GM12878 (cell line): ENCODE measurements at regions not wholly inside any gene's neighbourhood (a gene's known extent, or its start where the extent isn't known, plus 50 kb on each side); places are given as distances from the start of the nearest gene placed in this dataset.

Experiments used
- ATAC-seq: fragments of 200-7000 bp; cut with Tn5 transposase; 3 replicates; pipeline ENCODE4 v1.9.1; 2020; ENCODE audit warnings: mild to moderate bottlenecking, moderate library complexity
- BruUV-seq: library from RNA; stranded (reverse); fragments of 400-500 nt; replicated peaks from 2 replicates; lab custom pipeline; 2021; lab: Mats Ljungman, UMichigan
- CTCF ChIA-PET: fragments of 300-600 bp; sonication (Branson Sonifier 250); formaldehyde crosslinking; extraction: SDS; loops from one replicate; lab custom pipeline; 2021; ENCODE audit warnings: inconsistent platforms; lab: Yijun Ruan, JAX
- POLR2A ChIA-PET: fragments of 350-600 bp; formaldehyde crosslinking; extraction: SDS; loops from one replicate; lab custom pipeline; 2021; ENCODE audit warnings: inconsistent platforms; lab: Charles Lee
- RAD21 ChIA-PET: fragments of 300-600 bp; sonication (Branson Sonifier 250); formaldehyde crosslinking; loops from one replicate; lab custom pipeline; 2023; ENCODE audit warnings: antibody characterized with exemption; ENCODE audit not compliant: unreplicated experiment; lab: Charles Lee
- SMC1A ChIA-PET: fragments of 300-600 bp; sonication (Branson Sonifier 250); formaldehyde crosslinking; loops from one replicate; lab custom pipeline; 2023; ENCODE audit not compliant: unreplicated experiment, uncharacterized antibody; lab: Charles Lee
- DNase-seq: peaks from one replicate; pipeline ENCODE4 v3.0.0-alpha.2; 2011; ENCODE audit warnings: low read depth, low spot score
- FAIRE-seq: peaks from 3 replicates; lab custom pipeline; 2011; peaks lifted over from hg19 to GRCh38; lab: Jason Lieb, UNC
- H2AFZ ChIP-seq: 2 replicates; pipeline ENCODE4 v1.6.0; 2011; ENCODE audit warnings: low read depth, low read length, control low read depth; ENCODE audit not compliant: control insufficient read depth
- H3K27ac ChIP-seq: 2 replicates; pipeline ENCODE4 v1.5.1; 2011; ENCODE audit warnings: control low read depth; ENCODE audit not compliant: control insufficient read depth, insufficient read depth
- H3K27me3 ChIP-seq, 2 experiments: replicated peaks in 1 of 2; 2 replicates each; pipeline versions ENCODE4 v1.6.0 to v1.6.1; 2011; ENCODE audit warnings: low read length in 1 of 2; ENCODE audit not compliant: control insufficient read depth in 2 of 2, insufficient read depth in 2 of 2
- H3K36me3 ChIP-seq, 2 experiments: 2 replicates each; pipeline ENCODE4 v1.5.1; 2011; ENCODE audit warnings: low read length in 1 of 2; ENCODE audit not compliant: control insufficient read depth in 2 of 2, insufficient read depth in 2 of 2
- H3K4me1 ChIP-seq: 2 replicates; pipeline ENCODE4 v1.6.1; 2011; ENCODE audit warnings: mild to moderate bottlenecking, low read length, moderate library complexity, mixed read lengths; ENCODE audit not compliant: control insufficient read depth, insufficient read depth
- H3K4me2 ChIP-seq: 2 replicates; pipeline ENCODE4 v1.6.0; 2011; ENCODE audit warnings: control low read depth; ENCODE audit not compliant: control insufficient read depth, insufficient read depth
- H3K4me3 ChIP-seq: fragments of 200-600 bp; sonication (generic); 2 replicates; pipeline ENCODE4 v1.5.1; 2016
- H3K79me2 ChIP-seq: 2 replicates; pipeline ENCODE4 v1.6.0; 2011; ENCODE audit warnings: low read length; ENCODE audit not compliant: control insufficient read depth, insufficient read depth
- H3K9ac ChIP-seq: 2 replicates; pipeline ENCODE4 v1.8.0; 2011; ENCODE audit warnings: low read length, control low read depth, mixed read lengths; ENCODE audit not compliant: control insufficient read depth, insufficient read depth
- H3K9me3 ChIP-seq: replicated peaks from 3 replicates; pipeline ENCODE4 v1.5.1; 2011; ENCODE audit warnings: mild to moderate bottlenecking, low read length; ENCODE audit not compliant: control insufficient read depth, insufficient read depth
- H4K20me1 ChIP-seq: 2 replicates; pipeline ENCODE4 v1.6.0; 2011; ENCODE audit not compliant: control insufficient read depth, insufficient read depth
- FOS ChIP-seq: IDR thresholded peaks from 3 replicates; pipeline ENCODE4 v1.6.1; 2011; ENCODE audit warnings: borderline replicate concordance; ENCODE audit not compliant: insufficient read length; ENCODE audit errors: extremely low read depth
- NR2C2 ChIP-seq: IDR thresholded peaks from 2 replicates; pipeline ENCODE4 v1.6.1; 2011; ENCODE audit warnings: borderline replicate concordance, low read depth; ENCODE audit not compliant: control insufficient read depth, insufficient read length
- PML ChIP-seq: IDR thresholded peaks from 2 replicates; pipeline ENCODE4 v1.6.1; 2012; ENCODE audit warnings: low read length, inconsistent platforms
- RAD21 ChIP-seq: IDR thresholded peaks from 2 replicates; pipeline ENCODE4 v1.6.1; 2011; ENCODE audit warnings: mild to moderate bottlenecking, low read depth, low read length, moderate library complexity; ENCODE audit not compliant: insufficient read depth
- WGBS: methylation state at CpG from one replicate; pipeline ENCODE4 v1.1.6; 2016; ENCODE audit warnings: low lambda C conversion rate; ENCODE audit not compliant: insufficient replicate concordance, insufficient coverage; ENCODE audit errors: missing lambda C conversion rate; 5-methylcytosine and 5-hydroxymethylcytosine counted together
- in situ Hi-C: fragments of 300-500 bp; cut with MboI; formaldehyde crosslinking; loops from 9 replicates; pipeline ENCODE4 v1.14.3; 2018; ENCODE audit warnings: mixed read lengths
- intact Hi-C: fragments of 100-400 bp; cut with micrococcal nuclease; formaldehyde crosslinking; loops from one replicate; pipeline ENCODE4 v1.14.2; 2022; ENCODE audit not compliant: unreplicated experiment
- TF ChIP-seq, protein P1 (sequence below): fragments of 450-650 bp; IDR thresholded peaks from 2 replicates; pipeline ENCODE4 v1.6.1; 2016; ENCODE audit warnings: mild to moderate bottlenecking, moderate library complexity, borderline replicate concordance
- TF ChIP-seq, protein P2 (sequence below): fragments of 450-650 bp; formaldehyde crosslinking; IDR thresholded peaks from 2 replicates; pipeline ENCODE4 v1.5.0; 2022; ENCODE audit warnings: mild to moderate bottlenecking, missing genetic modification characterization
- TF ChIP-seq, protein P3 (sequence below): IDR thresholded peaks from 2 replicates; pipeline ENCODE4 v1.6.1; 2012; ENCODE audit warnings: low read length, inconsistent platforms
- TF ChIP-seq, protein P4 (sequence below): fragments of 450-650 bp; IDR thresholded peaks from 2 replicates; pipeline ENCODE4 v1.6.1; 2017; ENCODE audit warnings: mild to moderate bottlenecking, low read depth, inconsistent platforms; ENCODE audit not compliant: poor library complexity, severe bottlenecking

DNA sequence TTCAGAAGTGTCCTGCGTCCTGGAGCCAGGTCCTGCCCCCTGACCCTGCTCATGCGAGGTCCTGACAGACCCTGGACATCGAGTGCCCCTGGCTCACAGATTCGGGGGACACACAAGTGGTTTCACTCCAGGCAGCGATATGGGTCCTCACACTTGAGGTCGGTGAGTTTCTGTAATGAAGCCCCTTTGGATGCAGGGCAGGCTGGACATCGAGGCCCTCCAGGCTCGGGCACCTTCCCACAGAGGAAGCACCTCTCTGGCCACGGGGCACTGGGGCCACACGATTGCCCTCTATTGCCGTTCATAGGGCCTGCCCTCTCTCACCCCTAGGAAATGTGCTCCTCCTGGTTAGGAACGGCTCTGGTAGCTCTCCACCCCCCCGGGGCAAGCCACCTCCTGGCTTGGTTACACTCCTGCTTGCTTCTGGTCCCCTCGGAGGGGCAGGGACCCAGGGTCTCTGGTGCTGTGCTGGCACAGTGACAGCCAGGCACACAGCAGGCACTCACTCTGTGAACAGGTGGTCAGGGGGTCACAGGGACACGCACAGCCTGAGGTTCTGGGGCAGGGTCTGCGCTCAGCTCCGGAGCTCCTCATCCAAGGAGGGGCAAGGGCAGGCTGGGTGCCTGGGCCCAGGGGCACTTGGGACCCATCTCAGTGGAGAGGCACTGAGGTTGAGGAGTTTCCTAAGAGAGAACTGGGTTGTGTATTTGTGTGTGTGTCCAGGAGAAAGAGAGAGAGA lies 907.7 kb downstream of the BRD1 start (continued):
- TF ChIP-seq FOS: no peak

DNA sequence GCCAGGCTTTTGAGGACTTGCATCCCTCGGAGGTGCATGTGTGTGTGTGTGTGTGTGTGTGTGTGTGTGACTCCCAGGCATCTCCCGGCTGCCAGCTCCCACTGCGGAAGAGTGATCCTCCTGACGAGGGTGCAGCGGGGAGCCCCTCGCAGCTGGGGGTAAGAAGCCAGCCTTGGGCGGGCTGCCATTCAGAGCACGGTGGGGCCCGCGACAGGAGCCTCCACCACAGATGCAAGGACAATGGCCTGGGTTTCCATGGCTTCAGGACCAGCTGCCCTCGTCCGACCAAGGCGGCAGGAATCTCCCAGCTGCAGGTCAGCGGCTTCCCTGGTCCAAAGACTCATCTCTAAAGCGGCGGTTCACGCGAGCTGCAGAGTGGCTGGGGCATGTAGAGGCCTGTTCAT lies 908.5 kb downstream of the BRD1 start:
- FAIRE-seq: no peak
- TF ChIP-seq, protein P1, sequence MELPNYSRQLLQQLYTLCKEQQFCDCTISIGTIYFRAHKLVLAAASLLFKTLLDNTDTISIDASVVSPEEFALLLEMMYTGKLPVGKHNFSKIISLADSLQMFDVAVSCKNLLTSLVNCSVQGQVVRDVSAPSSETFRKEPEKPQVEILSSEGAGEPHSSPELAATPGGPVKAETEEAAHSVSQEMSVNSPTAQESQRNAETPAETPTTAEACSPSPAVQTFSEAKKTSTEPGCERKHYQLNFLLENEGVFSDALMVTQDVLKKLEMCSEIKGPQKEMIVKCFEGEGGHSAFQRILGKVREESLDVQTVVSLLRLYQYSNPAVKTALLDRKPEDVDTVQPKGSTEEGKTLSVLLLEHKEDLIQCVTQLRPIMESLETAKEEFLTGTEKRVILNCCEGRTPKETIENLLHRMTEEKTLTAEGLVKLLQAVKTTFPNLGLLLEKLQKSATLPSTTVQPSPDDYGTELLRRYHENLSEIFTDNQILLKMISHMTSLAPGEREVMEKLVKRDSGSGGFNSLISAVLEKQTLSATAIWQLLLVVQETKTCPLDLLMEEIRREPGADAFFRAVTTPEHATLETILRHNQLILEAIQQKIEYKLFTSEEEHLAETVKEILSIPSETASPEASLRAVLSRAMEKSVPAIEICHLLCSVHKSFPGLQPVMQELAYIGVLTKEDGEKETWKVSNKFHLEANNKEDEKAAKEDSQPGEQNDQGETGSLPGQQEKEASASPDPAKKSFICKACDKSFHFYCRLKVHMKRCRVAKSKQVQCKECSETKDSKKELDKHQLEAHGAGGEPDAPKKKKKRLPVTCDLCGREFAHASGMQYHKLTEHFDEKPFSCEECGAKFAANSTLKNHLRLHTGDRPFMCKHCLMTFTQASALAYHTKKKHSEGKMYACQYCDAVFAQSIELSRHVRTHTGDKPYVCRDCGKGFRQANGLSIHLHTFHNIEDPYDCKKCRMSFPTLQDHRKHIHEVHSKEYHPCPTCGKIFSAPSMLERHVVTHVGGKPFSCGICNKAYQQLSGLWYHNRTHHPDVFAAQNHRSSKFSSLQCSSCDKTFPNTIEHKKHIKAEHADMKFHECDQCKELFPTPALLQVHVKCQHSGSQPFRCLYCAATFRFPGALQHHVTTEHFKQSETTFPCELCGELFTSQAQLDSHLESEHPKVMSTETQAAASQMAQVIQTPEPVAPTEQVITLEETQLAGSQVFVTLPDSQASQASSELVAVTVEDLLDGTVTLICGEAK: no peak
- TF ChIP-seq NR2C2 (no peak), RAD21 (no peak), PML (no peak)
- TF ChIP-seq, protein P2, sequence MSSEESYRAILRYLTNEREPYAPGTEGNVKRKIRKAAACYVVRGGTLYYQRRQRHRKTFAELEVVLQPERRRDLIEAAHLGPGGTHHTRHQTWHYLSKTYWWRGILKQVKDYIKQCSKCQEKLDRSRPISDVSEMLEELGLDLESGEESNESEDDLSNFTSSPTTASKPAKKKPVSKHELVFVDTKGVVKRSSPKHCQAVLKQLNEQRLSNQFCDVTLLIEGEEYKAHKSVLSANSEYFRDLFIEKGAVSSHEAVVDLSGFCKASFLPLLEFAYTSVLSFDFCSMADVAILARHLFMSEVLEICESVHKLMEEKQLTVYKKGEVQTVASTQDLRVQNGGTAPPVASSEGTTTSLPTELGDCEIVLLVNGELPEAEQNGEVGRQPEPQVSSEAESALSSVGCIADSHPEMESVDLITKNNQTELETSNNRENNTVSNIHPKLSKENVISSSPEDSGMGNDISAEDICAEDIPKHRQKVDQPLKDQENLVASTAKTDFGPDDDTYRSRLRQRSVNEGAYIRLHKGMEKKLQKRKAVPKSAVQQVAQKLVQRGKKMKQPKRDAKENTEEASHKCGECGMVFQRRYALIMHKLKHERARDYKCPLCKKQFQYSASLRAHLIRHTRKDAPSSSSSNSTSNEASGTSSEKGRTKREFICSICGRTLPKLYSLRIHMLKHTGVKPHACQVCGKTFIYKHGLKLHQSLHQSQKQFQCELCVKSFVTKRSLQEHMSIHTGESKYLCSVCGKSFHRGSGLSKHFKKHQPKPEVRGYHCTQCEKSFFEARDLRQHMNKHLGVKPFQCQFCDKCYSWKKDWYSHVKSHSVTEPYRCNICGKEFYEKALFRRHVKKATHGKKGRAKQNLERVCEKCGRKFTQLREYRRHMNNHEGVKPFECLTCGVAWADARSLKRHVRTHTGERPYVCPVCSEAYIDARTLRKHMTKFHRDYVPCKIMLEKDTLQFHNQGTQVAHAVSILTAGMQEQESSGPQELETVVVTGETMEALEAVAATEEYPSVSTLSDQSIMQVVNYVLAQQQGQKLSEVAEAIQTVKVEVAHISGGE (CRISPR knock-in tag): no peak
- TF ChIP-seq, protein P3, sequence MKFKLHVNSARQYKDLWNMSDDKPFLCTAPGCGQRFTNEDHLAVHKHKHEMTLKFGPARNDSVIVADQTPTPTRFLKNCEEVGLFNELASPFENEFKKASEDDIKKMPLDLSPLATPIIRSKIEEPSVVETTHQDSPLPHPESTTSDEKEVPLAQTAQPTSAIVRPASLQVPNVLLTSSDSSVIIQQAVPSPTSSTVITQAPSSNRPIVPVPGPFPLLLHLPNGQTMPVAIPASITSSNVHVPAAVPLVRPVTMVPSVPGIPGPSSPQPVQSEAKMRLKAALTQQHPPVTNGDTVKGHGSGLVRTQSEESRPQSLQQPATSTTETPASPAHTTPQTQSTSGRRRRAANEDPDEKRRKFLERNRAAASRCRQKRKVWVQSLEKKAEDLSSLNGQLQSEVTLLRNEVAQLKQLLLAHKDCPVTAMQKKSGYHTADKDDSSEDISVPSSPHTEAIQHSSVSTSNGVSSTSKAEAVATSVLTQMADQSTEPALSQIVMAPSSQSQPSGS: no peak
- TF ChIP-seq, protein P4, sequence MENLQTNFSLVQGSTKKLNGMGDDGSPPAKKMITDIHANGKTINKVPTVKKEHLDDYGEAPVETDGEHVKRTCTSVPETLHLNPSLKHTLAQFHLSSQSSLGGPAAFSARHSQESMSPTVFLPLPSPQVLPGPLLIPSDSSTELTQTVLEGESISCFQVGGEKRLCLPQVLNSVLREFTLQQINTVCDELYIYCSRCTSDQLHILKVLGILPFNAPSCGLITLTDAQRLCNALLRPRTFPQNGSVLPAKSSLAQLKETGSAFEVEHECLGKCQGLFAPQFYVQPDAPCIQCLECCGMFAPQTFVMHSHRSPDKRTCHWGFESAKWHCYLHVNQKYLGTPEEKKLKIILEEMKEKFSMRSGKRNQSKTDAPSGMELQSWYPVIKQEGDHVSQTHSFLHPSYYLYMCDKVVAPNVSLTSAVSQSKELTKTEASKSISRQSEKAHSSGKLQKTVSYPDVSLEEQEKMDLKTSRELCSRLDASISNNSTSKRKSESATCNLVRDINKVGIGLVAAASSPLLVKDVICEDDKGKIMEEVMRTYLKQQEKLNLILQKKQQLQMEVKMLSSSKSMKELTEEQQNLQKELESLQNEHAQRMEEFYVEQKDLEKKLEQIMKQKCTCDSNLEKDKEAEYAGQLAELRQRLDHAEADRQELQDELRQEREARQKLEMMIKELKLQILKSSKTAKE: no peak

More for the DNA sequence above, 908.5 kb downstream of the BRD1 start:
- H3K9me3 ChIP-seq: no peaks in the 10 kb centered on the region; the same call in 2 of the 3 replicates
- no peaks in the 10 kb centered on the region for H3K36me3 ChIP-seq
- H3K79me2 ChIP-seq: no peaks in the 10 kb centered on the region
- DNase-seq (no peak), ATAC-seq (no peak)
- POLR2A ChIA-PET: no interaction called here
- H3K9ac ChIP-seq: no peak overlapping the region
- RAD21 ChIA-PET: no interaction called here
- H3K27ac ChIP-seq: no peak overlapping the region
- SMC1A ChIA-PET: no interaction called here
- 52% methylated on average over 15 of the region's 18 CpGs for WGBS
- CTCF ChIA-PET: no interaction called here
- BruUV-seq: no TSS peak
- H3K27me3 ChIP-seq: no peaks in the 10 kb centered on the region
- no peaks in the 10 kb centered on the region for H4K20me1 ChIP-seq
- H3K4me1 ChIP-seq: no peaks in the 10 kb centered on the region
- no peak overlapping the region for H3K4me3 ChIP-seq
- intact Hi-C loops: no loop called here
- no peak overlapping the region for H3K4me2 ChIP-seq
- in situ Hi-C loops: no loop called here
- H2AFZ ChIP-seq: no peak overlapping the region
